Esophagus muscularis mucosa (tissue), 4 donors: ENCODE measurements at regions not wholly inside any gene's neighbourhood (a gene's known extent, or its start where the extent isn't known, plus 50 kb on each side); places are given as distances from the start of the nearest gene placed in this dataset.
A peak's percentile ranks its signal among the peaks of the same experiment; 100 is the strongest.
"Not testable (repeated sequence)": the region's sequence is repeated elsewhere in the genome, so short reads cannot be mapped to it uniquely, and the experiment has no call there.

Source experiments
- DNase-seq: peaks from one replicate; pipeline ENCODE4 v3.0.0-alpha.2; 2017; ENCODE audit errors: extremely low spot score
- H3K27ac ChIP-seq, 4 donors: fragments of 200-600 bp; sonication (generic); replicated peaks in 1 of 4; 1 replicate in 3 of 4; 2 replicates in 1 of 4; pipeline ENCODE4 v1.5.1; 2016 to 2019; ENCODE audit warnings: mild to moderate bottlenecking in 1 of 4
- H3K27me3 ChIP-seq, 4 donors: fragments of 200-600 bp; sonication (generic); one replicate each; pipeline versions ENCODE4 v1.5.1 to v1.6.0; 2016 to 2019
- H3K36me3 ChIP-seq, 4 donors: fragments of 200-600 bp; sonication (generic); one replicate each; pipeline ENCODE4 v1.5.1; 2016 to 2019
- H3K4me1 ChIP-seq, 4 donors: fragments of 200-600 bp; sonication (generic); one replicate each; pipeline ENCODE4 v1.5.1; 2016 to 2019
- H3K4me3 ChIP-seq, 4 donors: fragments of 200-600 bp; sonication (generic); 1 replicate in 2 of 4; 2 replicates in 2 of 4; pipeline ENCODE4 v1.5.1; 2016 to 2019; ENCODE audit warnings: mild to moderate bottlenecking in 4 of 4, moderate library complexity in 1 of 4
- H3K9me3 ChIP-seq, 4 donors: fragments of 200-600 bp; sonication (generic); 1 replicate in 3 of 4; 2 replicates in 1 of 4; pipeline ENCODE4 v1.5.1; 2016 to 2019
- EP300 ChIP-seq: sonication (generic); formaldehyde crosslinking; IDR thresholded peaks from one replicate; pipeline ENCODE4 v1.6.1; 2017; ENCODE audit warnings: antibody characterized with exemption
- POLR2A ChIP-seq: fragments of 450-650 bp; IDR thresholded peaks from one replicate; pipeline ENCODE4 v1.6.1; 2017; ENCODE audit warnings: antibody characterized with exemption, moderate library complexity, mild to moderate bottlenecking, low read depth
- POLR2AphosphoS5 ChIP-seq, 2 donors: sonication (generic); formaldehyde crosslinking; IDR thresholded peaks; one replicate each; pipeline ENCODE4 v1.6.1; 2017; ENCODE audit warnings: antibody characterized with exemption in 2 of 2
- WGBS: methylation state at CpG from one replicate; pipeline ENCODE4 v1.1.5; 2018; 5-methylcytosine and 5-hydroxymethylcytosine counted together
- intact Hi-C: fragments of 100-400 bp; cut with DNase I; formaldehyde crosslinking; loops from one replicate; pipeline ENCODE4 v1.15.1; 2023
- TF ChIP-seq, protein P1 (sequence below), 3 experiments: fragments of 200-600 bp in 2 of 3; fragments of 450-650 bp in 1 of 3; sonication (generic) in 2 of 3; IDR thresholded peaks; one replicate each; pipeline ENCODE4 v1.5.1; 2017 to 2019; ENCODE audit warnings: antibody characterized with exemption in 3 of 3, mild to moderate bottlenecking in 2 of 3, moderate library complexity in 1 of 3

DNA sequence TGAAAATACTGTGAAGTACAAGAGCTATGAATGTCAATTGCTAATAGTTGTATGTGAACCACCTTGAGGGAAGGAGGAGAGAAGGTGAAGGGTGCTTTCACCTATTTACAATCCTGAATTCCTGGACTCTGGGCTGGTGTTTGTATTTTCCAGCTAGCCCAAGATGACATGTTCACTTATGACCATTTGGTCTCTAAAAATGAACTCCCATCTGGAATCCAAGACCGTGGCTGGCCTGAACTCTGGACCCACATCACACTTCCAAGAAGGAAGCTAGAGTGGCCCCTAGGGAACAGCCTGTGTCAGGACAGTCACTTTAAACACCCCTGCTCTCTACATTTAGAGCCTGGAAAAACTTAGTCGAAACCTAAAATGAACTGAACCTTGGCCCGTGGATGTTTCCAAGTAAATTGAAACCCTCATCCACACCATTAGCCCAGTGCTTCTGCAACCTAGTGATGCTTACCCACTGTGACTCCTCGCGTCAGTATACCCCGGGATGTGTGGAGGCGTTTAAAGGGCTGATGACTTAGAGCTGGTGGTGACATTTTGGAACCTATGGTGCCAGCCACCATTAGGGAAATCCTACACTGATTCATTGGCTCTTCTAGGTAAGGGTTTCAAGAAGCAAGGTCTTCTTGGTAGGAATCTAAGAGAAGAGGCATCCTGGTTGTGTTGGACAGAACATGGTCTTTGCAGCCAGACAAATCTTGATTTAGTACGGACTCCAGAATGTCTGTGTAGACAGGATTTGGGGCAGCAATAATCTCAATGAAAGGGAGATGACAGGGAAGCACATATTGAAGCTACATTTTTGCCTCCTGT, 171.5 kb upstream of the IRF2BP2 start:
- H3K36me3 ChIP-seq = no peaks in the 10 kb centered on the region
- no peaks in the 10 kb centered on the region for H3K4me1 ChIP-seq
- no peak overlapping the region for H3K4me3 ChIP-seq
- no peaks in the 10 kb centered on the region for H3K9me3 ChIP-seq
- H3K27me3 ChIP-seq = peaks cover 0 to 59% (median 0%) of the 10 kb centered on the region in 4 donors
- no peak for DNase-seq
- WGBS = 88% methylated on average over 8 of the region's 8 CpGs
- intact Hi-C loops = no loop called here
- H3K27ac ChIP-seq = no peak overlapping the region
- TF ChIP-seq EP300 = no peak
- TF ChIP-seq, protein P1, sequence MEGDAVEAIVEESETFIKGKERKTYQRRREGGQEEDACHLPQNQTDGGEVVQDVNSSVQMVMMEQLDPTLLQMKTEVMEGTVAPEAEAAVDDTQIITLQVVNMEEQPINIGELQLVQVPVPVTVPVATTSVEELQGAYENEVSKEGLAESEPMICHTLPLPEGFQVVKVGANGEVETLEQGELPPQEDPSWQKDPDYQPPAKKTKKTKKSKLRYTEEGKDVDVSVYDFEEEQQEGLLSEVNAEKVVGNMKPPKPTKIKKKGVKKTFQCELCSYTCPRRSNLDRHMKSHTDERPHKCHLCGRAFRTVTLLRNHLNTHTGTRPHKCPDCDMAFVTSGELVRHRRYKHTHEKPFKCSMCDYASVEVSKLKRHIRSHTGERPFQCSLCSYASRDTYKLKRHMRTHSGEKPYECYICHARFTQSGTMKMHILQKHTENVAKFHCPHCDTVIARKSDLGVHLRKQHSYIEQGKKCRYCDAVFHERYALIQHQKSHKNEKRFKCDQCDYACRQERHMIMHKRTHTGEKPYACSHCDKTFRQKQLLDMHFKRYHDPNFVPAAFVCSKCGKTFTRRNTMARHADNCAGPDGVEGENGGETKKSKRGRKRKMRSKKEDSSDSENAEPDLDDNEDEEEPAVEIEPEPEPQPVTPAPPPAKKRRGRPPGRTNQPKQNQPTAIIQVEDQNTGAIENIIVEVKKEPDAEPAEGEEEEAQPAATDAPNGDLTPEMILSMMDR (IDR thresholded peaks at IDR 0.05) = no peak
- no peak for TF ChIP-seq POLR2AphosphoS5 (IDR thresholded peaks at IDR 0.05)

DNA sequence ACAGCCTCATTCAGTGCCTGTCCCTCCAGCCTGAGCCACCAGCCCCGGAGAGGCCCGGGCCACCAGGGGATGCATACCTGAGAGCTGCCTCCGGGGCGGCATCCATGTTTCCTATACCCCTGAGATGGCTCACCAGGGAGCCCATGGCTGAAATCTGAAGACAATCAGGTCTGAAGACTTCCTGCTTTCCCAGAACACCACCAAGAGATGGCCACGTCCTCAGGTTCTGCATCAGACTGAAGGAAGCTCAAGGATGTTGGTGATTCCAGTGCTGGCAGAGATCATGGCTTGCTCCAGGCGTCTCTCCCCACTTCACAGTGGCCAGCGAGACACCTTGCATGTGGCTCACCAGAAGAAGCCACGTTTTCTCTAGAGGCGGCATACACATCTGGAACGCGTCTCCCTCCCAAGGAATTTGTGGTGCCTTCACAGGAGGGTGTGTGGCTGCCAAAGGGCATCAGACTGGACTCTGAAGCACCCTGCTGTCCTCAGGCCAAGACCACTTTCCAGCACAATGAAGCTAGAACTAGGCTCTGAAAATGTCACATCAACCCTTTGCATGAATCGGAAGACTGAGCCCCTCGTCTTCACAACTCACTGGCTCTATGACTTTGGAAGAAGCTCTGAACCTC, 170.7 kb upstream of the IRF2BP2 start:
- DNase-seq = peak; percentile 96
- intact Hi-C loops = no loop called here
- Histone ChIP-seq H3K27me3 (peaks cover 0 to 61% (median 0%) of the 10 kb centered on the region in 4 donors), H3K4me3 (no peak overlapping the region), H3K36me3 (no peaks in the 10 kb centered on the region), H3K9me3 (peaks cover 0 to 3% (median 0%) of the 10 kb centered on the region in 4 donors), H3K4me1 (no peaks in the 10 kb centered on the region), H3K27ac (no peak overlapping the region)
- 81% methylated on average over 13 of the region's 13 CpGs for WGBS
- TF ChIP-seq POLR2AphosphoS5 (IDR thresholded peaks at IDR 0.05) (no peak), POLR2A (no peak), EP300 (no peak)
- TF ChIP-seq, protein P1 (IDR thresholded peaks at IDR 0.05) = no peak

DNA sequence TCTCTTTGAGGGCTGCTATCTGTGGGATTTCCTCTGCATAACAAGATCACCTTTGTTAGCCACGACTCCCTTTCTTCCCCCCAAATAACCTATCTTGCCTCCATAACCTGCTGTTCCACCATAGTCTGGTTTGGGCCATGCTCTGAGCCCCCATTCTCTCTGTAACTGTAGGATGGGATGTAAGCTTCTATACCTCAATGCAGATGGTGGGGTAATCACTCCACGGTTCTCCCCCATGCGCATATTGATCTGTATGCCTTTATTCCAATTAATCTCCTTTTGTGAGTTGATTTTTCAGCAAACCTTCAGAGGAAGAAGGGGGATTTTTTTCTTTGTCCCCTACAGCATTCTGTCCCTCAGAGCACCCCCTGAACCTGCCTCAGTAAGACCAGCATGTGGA, 170.1 kb upstream of the IRF2BP2 start:
- intact Hi-C loops = no loop called here
- Histone ChIP-seq H3K27ac (no peak overlapping the region), H3K9me3 (peaks cover 0 to 5% (median 0%) of the 10 kb centered on the region in 4 donors), H3K27me3 (peaks cover 0 to 61% (median 0%) of the 10 kb centered on the region in 4 donors), H3K36me3 (no peaks in the 10 kb centered on the region), H3K4me3 (no peak overlapping the region), H3K4me1 (no peaks in the 10 kb centered on the region)
- no peak for DNase-seq
- WGBS = 89% methylated on average over 3 of the region's 3 CpGs
- TF ChIP-seq POLR2AphosphoS5 (IDR thresholded peaks at IDR 0.05) (no peak), POLR2A (no peak), EP300 (no peak)
- TF ChIP-seq, protein P1 (IDR thresholded peaks at IDR 0.05) = no peak

DNA sequence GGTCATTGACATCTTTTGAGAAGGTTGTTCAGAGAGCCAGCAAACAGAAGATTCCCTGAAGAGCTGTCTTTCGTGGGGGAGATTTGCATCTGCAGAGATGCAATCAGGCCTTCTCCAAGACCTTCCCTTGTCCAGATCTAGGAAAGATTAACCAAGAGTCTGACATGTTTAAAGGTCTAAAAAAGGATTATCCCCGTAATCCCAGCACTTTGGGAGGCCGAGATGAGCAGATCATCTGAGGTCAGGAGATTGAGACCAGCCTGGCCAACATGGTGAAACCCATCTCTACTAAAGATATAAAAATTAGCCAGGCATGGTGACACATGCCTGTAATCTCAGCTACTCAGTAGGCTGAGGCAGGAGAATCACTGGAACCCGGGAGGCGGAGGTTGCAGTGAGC, 169.6 kb upstream of the IRF2BP2 start:
- intact Hi-C loops, H3K27ac ChIP-seq, H3K4me1 ChIP-seq, H3K36me3 ChIP-seq, H3K9me3 ChIP-seq, DNase-seq, H3K4me3 ChIP-seq: not testable (repeated sequence)
- H3K27me3 ChIP-seq = peaks cover 0 to 61% (median 0%) of the 10 kb centered on the region in 4 donors
- 92% methylated on average over 5 of the region's 5 CpGs for WGBS

DNA sequence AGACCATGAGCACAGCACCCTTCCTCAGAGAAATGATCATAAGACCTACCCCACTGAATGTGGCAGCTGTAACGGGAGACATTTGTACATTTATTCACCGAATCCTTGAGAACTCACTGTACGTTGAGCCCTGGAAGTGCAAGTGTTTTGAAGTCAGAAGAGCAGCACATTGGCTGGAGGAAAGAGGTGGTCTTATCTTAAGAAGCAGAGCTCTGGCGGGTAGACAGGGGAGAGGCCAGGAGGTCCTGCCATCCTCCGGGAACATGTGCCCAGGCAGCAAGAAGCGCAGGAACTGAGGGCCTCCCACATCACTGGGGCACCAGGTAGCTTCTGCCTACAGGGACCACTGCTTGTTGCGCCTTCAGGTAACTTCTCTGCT, 169.2 kb upstream of the IRF2BP2 start:
- Histone ChIP-seq H3K36me3 (no peaks in the 10 kb centered on the region), H3K27ac (no peak overlapping the region), H3K4me3 (no peak overlapping the region), H3K4me1 (no peaks in the 10 kb centered on the region), H3K27me3 (peaks cover 0 to 61% (median 0%) of the 10 kb centered on the region in 4 donors), H3K9me3 (peaks cover 0 to 5% (median 0%) of the 10 kb centered on the region in 4 donors)
- 79% methylated on average over 7 of the region's 7 CpGs for WGBS
- intact Hi-C loops = no loop called here
- DNase-seq = no peak
- TF ChIP-seq POLR2AphosphoS5 (IDR thresholded peaks at IDR 0.05) (no peak), EP300 (no peak), POLR2A (no peak)
- TF ChIP-seq, protein P1 (IDR thresholded peaks at IDR 0.05) = no peak
